Keratinocyte (primary cell): ENCODE measurements at regions not wholly inside any gene's neighbourhood (a gene's known extent, or its start where the extent isn't known, plus 50 kb on each side); places are given as distances from the start of the nearest gene placed in this dataset.

ENCODE experiments used
- DNase-seq: peaks from one replicate; pipeline ENCODE4 v3.0.0-alpha.2; 2011; ENCODE audit warnings: low read depth, missing footprints, low spot score
- FAIRE-seq: peaks from 2 replicates; lab custom pipeline; 2011; peaks lifted over from hg19 to GRCh38; lab: Jason Lieb, UNC
- H2AFZ ChIP-seq: 2 replicates; pipeline ENCODE4 v1.6.0; 2012; ENCODE audit warnings: low read length, control low read depth, inconsistent platforms; ENCODE audit not compliant: control insufficient read depth
- H3K27ac ChIP-seq: 2 replicates; pipeline ENCODE4 v1.5.1; 2011; ENCODE audit warnings: low read length; ENCODE audit not compliant: control insufficient read depth, insufficient read depth
- H3K27me3 ChIP-seq: 3 replicates; pipeline ENCODE4 v1.6.0; 2011; ENCODE audit warnings: low read length; ENCODE audit not compliant: control insufficient read depth, insufficient read depth; ENCODE audit errors: extremely low read depth
- H3K36me3 ChIP-seq, 2 experiments: 2 replicates in 1 of 2; 3 replicates in 1 of 2; pipeline ENCODE4 v1.5.1; 2011; ENCODE audit warnings: low read length in 2 of 2, mild to moderate bottlenecking in 1 of 2; ENCODE audit not compliant: control insufficient read depth in 2 of 2, insufficient read depth in 2 of 2; ENCODE audit errors: extremely low read depth in 1 of 2
- H3K4me1 ChIP-seq: 3 replicates; pipeline ENCODE4 v1.5.1; 2011; ENCODE audit warnings: low read length; ENCODE audit not compliant: control insufficient read depth, insufficient read depth; ENCODE audit errors: extremely low read depth
- H3K4me2 ChIP-seq: 3 replicates; pipeline ENCODE4 v1.6.0; 2011; ENCODE audit warnings: low read depth, low read length; ENCODE audit not compliant: control insufficient read depth, insufficient read depth; ENCODE audit errors: extremely low read depth
- H3K4me3 ChIP-seq, 3 experiments: fragments of 200-600 bp in 1 of 3; sonication (generic) in 1 of 3; 2 replicates in 2 of 3; 3 replicates in 1 of 3; pipeline ENCODE4 v1.5.1; 2011 to 2016; ENCODE audit warnings: low read length in 3 of 3, mild to moderate bottlenecking in 3 of 3, control low read depth in 2 of 3, inconsistent platforms in 1 of 3, low read depth in 1 of 3, mixed read lengths in 1 of 3, mixed run types in 1 of 3, moderate library complexity in 1 of 3; ENCODE audit not compliant: control insufficient read depth in 2 of 3, insufficient read depth in 2 of 3; ENCODE audit errors: extremely low read depth in 1 of 3
- H3K79me2 ChIP-seq: 2 replicates; pipeline ENCODE4 v1.6.0; 2012; ENCODE audit warnings: low read length; ENCODE audit not compliant: control insufficient read depth, insufficient read depth
- H3K9ac ChIP-seq: 3 replicates; pipeline ENCODE4 v1.6.0; 2011; ENCODE audit warnings: low read length; ENCODE audit not compliant: control insufficient read depth, insufficient read depth; ENCODE audit errors: extremely low read depth
- H3K9me1 ChIP-seq: 3 replicates; pipeline ENCODE4 v1.6.0; 2011; ENCODE audit warnings: low read length; ENCODE audit not compliant: control insufficient read depth, insufficient read depth; ENCODE audit errors: extremely low read depth
- H3K9me3 ChIP-seq: 2 replicates; pipeline ENCODE4 v1.5.1; 2012; ENCODE audit warnings: low read depth, low read length; ENCODE audit not compliant: control insufficient read depth
- H4K20me1 ChIP-seq: 3 replicates; pipeline ENCODE4 v1.6.0; 2011; ENCODE audit warnings: low read length; ENCODE audit not compliant: control insufficient read depth, insufficient read depth; ENCODE audit errors: extremely low read depth
- CTCF ChIP-seq, 3 experiments: IDR thresholded peaks in 1 of 3; conservative IDR thresholded peaks in 1 of 3; optimal IDR thresholded peaks in 1 of 3; 2 replicates in 2 of 3; 3 replicates in 1 of 3; pipeline versions ENCODE3 to v1.5.1; 2011; ENCODE audit warnings: low read length in 3 of 3, mild to moderate bottlenecking in 3 of 3, moderate library complexity in 2 of 3, control low read depth in 1 of 3, inconsistent platforms in 1 of 3; ENCODE audit not compliant: insufficient read depth in 2 of 3; ENCODE audit errors: extremely low read depth in 1 of 3
- EZH2 ChIP-seq: IDR thresholded peaks from one replicate; pipeline ENCODE4 v1.6.1; 2012; ENCODE audit warnings: inconsistent platforms, mild to moderate bottlenecking, low read length, moderate library complexity
- dilution Hi-C: fragments of 300-500 bp; cut with MboI; formaldehyde crosslinking; loops from one replicate; pipeline ENCODE4 v1.7.0; 2020; ENCODE audit warnings: low sequenced_read_pairs; ENCODE audit not compliant: extremely low pct_ligation_motif_present

- peak; percentile 11 for DNase-seq
- H3K9me3 ChIP-seq = no peaks in the 10 kb centered on the region
- H3K27me3 ChIP-seq = no peaks in the 10 kb centered on the region
- no peak for FAIRE-seq
- no peak overlapping the region for H3K9ac ChIP-seq
- H4K20me1 ChIP-seq = no peaks in the 10 kb centered on the region
- dilution Hi-C loops = no loop called here
- H2AFZ ChIP-seq = no peak overlapping the region
- no peak for TF ChIP-seq CTCF (optimal IDR thresholded peaks at IDR 0.05 in 1 of 3, IDR thresholded peaks at IDR 0.05 in 1 of 3, conservative IDR thresholded peaks at IDR 0.05 in 1 of 3; ENCODE audit: extremely low read depth in 1 of 3, insufficient read depth in 2 of 3, low read length in 3 of 3)
- no peak for TF ChIP-seq EZH2
- H3K27ac ChIP-seq = peak overlapping the region; percentile 22
- H3K4me2 ChIP-seq = no peak overlapping the region
- no peaks in the 10 kb centered on the region for H3K9me1 ChIP-seq
- no peaks in the 10 kb centered on the region for H3K36me3 ChIP-seq
- H3K4me3 ChIP-seq = no peak overlapping the region
- peaks cover 7% of the 10 kb centered on the region for H3K4me1 ChIP-seq
- H3K79me2 ChIP-seq = no peaks in the 10 kb centered on the region
Measured at GRCh38 chr14:85088192-85088591, 441.8 kb upstream of the FLRT2 start.

- FAIRE-seq (no peak), DNase-seq (no peak)
- no peaks in the 10 kb centered on the region for H3K9me1 ChIP-seq
- H4K20me1 ChIP-seq = no peaks in the 10 kb centered on the region
- H3K9ac ChIP-seq = no peak overlapping the region
- H3K27me3 ChIP-seq = no peaks in the 10 kb centered on the region
- H3K4me1 ChIP-seq = peaks cover 7% of the 10 kb centered on the region
- no peak overlapping the region for H3K27ac ChIP-seq
- H3K4me3 ChIP-seq = no peak overlapping the region
- TF ChIP-seq CTCF (optimal IDR thresholded peaks at IDR 0.05 in 1 of 3, IDR thresholded peaks at IDR 0.05 in 1 of 3, conservative IDR thresholded peaks at IDR 0.05 in 1 of 3; ENCODE audit: extremely low read depth in 1 of 3, insufficient read depth in 2 of 3, low read length in 3 of 3) = no peak
- TF ChIP-seq EZH2 = no peak
- H2AFZ ChIP-seq = no peak overlapping the region
- no peak overlapping the region for H3K4me2 ChIP-seq
- no peaks in the 10 kb centered on the region for H3K9me3 ChIP-seq
- no peaks in the 10 kb centered on the region for H3K36me3 ChIP-seq
- H3K79me2 ChIP-seq = no peaks in the 10 kb centered on the region
- dilution Hi-C loops = no loop called here
Measured at GRCh38 chr14:85090681-85091080, 439.3 kb upstream of the FLRT2 start.
